H1 (cell line): ENCODE measurements at regions not wholly inside any gene's neighbourhood (a gene's known extent, or its start where the extent isn't known, plus 50 kb on each side); places are given as distances from the start of the nearest gene placed in this dataset.
A peak's percentile ranks its signal among the peaks of the same experiment; 100 is the strongest.

Experiments
- CTCF ChIA-PET: fragments of 300-600 bp; sonication (Branson Sonifier 250); formaldehyde crosslinking; loops from one replicate; lab custom pipeline; 2021; ENCODE audit not compliant: partially characterized antibody; lab: Charles Lee
- POLR2A ChIA-PET: fragments of 300-600 bp; sonication (Branson Sonifier 250); formaldehyde crosslinking; loops from one replicate; lab custom pipeline; 2021; ENCODE audit warnings: inconsistent platforms; ENCODE audit not compliant: partially characterized antibody; lab: Charles Lee
- DNase-seq, 2 experiments: peaks; one replicate each; pipeline versions ENCODE4 v3.0.0 to v3.0.0-alpha.2; 2010 to 2022; ENCODE audit warnings: low spot score in 2 of 2, low read depth in 1 of 2, mixed read lengths in 1 of 2
- FAIRE-seq: peaks from 2 replicates; lab custom pipeline; 2011; peaks lifted over from hg19 to GRCh38; lab: Jason Lieb, UNC
- H2AFZ ChIP-seq: 2 replicates; pipeline ENCODE4 v1.8.1; 2012; ENCODE audit warnings: low read length, inconsistent platforms
- H2AK5ac ChIP-seq: 2 replicates; pipeline ENCODE4 v1.6.1; 2013; ENCODE audit warnings: low read depth, low read length
- H2BK120ac ChIP-seq: replicated peaks from 2 replicates; pipeline ENCODE3; 2013; ENCODE audit warnings: low read depth, low read length, inconsistent platforms
- H2BK12ac ChIP-seq: 2 replicates; pipeline ENCODE4 v1.6.1; 2013; ENCODE audit warnings: low read depth, low read length
- H2BK15ac ChIP-seq: 2 replicates; pipeline ENCODE4 v1.6.1; 2013; ENCODE audit warnings: low read length
- H2BK20ac ChIP-seq: 2 replicates; pipeline ENCODE4 v1.6.1; 2013; ENCODE audit warnings: low read length
- H2BK5ac ChIP-seq: 2 replicates; pipeline ENCODE4 v1.6.1; 2013; ENCODE audit warnings: low read depth, low read length
- H3K14ac ChIP-seq: 2 replicates; pipeline ENCODE4 v1.6.1; 2013; ENCODE audit warnings: inconsistent platforms; ENCODE audit not compliant: insufficient read length
- H3K18ac ChIP-seq: 2 replicates; pipeline ENCODE4 v1.6.1; 2013; ENCODE audit warnings: low read length; ENCODE audit errors: extremely low read depth
- H3K23ac ChIP-seq: 2 replicates; pipeline ENCODE4 v1.6.1; 2013; ENCODE audit warnings: inconsistent platforms; ENCODE audit not compliant: insufficient read length
- H3K23me2 ChIP-seq: 2 replicates; pipeline ENCODE4 v1.6.1; 2013; ENCODE audit warnings: low read depth, low read length
- H3K27ac ChIP-seq: 2 replicates; pipeline ENCODE4 v1.6.1; 2011; ENCODE audit warnings: low read depth, low read length, inconsistent platforms
- H3K27me3 ChIP-seq, 4 experiments: replicated peaks in 1 of 4; 1 replicate in 1 of 4; 2 replicates in 3 of 4; pipeline versions ENCODE4 v1.6.1 to v1.8.1; 2011 to 2013; ENCODE audit warnings: low read length in 3 of 4, mild to moderate bottlenecking in 3 of 4, inconsistent platforms in 2 of 4, mixed read lengths in 2 of 4, moderate library complexity in 1 of 4; ENCODE audit not compliant: control insufficient read depth in 3 of 4, insufficient read depth in 3 of 4; ENCODE audit errors: extremely low read depth in 1 of 4
- H3K36me3 ChIP-seq, 4 experiments: 2 replicates each; pipeline versions ENCODE4 v1.6.1 to v1.8.1; 2011 to 2013; ENCODE audit warnings: mild to moderate bottlenecking in 4 of 4, low read length in 3 of 4, moderate library complexity in 2 of 4, control low read depth in 1 of 4, inconsistent platforms in 1 of 4; ENCODE audit not compliant: insufficient read depth in 4 of 4, control insufficient read depth in 2 of 4
- H3K4ac ChIP-seq: replicated peaks from 2 replicates; pipeline ENCODE3; 2013; ENCODE audit warnings: low read length, low read depth, mixed read lengths, inconsistent platforms; ENCODE audit not compliant: insufficient read length
- H3K4me1 ChIP-seq, 4 experiments: replicated peaks in 1 of 4; 1 replicate in 1 of 4; 2 replicates in 3 of 4; pipeline versions ENCODE4 v1.6.1 to v1.8.1; 2011 to 2013; ENCODE audit warnings: low read length in 3 of 4, inconsistent platforms in 2 of 4, mixed read lengths in 1 of 4; ENCODE audit not compliant: insufficient read depth in 4 of 4, control insufficient read depth in 3 of 4
- H3K4me2 ChIP-seq, 2 experiments: 2 replicates each; pipeline versions ENCODE4 v1.6.1 to v1.8.1; 2011 to 2013; ENCODE audit warnings: low read depth in 2 of 2, low read length in 2 of 2, control low read depth in 1 of 2, inconsistent platforms in 1 of 2, mild to moderate bottlenecking in 1 of 2; ENCODE audit not compliant: insufficient read depth in 1 of 2
- H3K4me3 ChIP-seq, 4 experiments: fragments of 200-600, 300-600 bp in 1 of 4; sonication (generic), shearing (Covaris generic), sonication (Bioruptor Twin) in 1 of 4; 2 replicates each; pipeline versions ENCODE4 v1.5.1 to v1.8.1; 2011 to 2016; ENCODE audit warnings: low read length in 4 of 4, low read depth in 3 of 4, control low read depth in 2 of 4, inconsistent platforms in 2 of 4, mild to moderate bottlenecking in 2 of 4, mixed read lengths in 1 of 4, moderate library complexity in 1 of 4; ENCODE audit not compliant: insufficient read depth in 2 of 4; ENCODE audit errors: extremely low read depth in 1 of 4
- H3K56ac ChIP-seq: replicated peaks from 2 replicates; pipeline ENCODE3; 2013; ENCODE audit warnings: low read depth, mild to moderate bottlenecking, mixed read lengths, low read length, inconsistent platforms; ENCODE audit not compliant: insufficient read length
- H3K79me1 ChIP-seq: 2 replicates; pipeline ENCODE4 v1.6.1; 2013; ENCODE audit warnings: low read depth, low read length, control low read depth
- H3K79me2 ChIP-seq, 2 experiments: 2 replicates each; pipeline versions ENCODE4 v1.6.1 to v1.8.1; 2012 to 2013; ENCODE audit warnings: low read length in 2 of 2, mild to moderate bottlenecking in 2 of 2, inconsistent platforms in 1 of 2; ENCODE audit not compliant: insufficient read depth in 2 of 2, control insufficient read depth in 1 of 2
- H3K9ac ChIP-seq, 4 experiments: replicated peaks in 1 of 4; 1 replicate in 1 of 4; 2 replicates in 3 of 4; pipeline versions ENCODE4 v1.6.1 to v1.8.1; 2011 to 2013; ENCODE audit warnings: low read depth in 3 of 4, low read length in 3 of 4, control low read depth in 2 of 4, mild to moderate bottlenecking in 2 of 4, moderate library complexity in 2 of 4, inconsistent platforms in 1 of 4; ENCODE audit errors: extremely low read depth in 1 of 4
- H3K9me3 ChIP-seq, 2 experiments: 2 replicates each; pipeline versions ENCODE4 v1.6.1 to v1.8.1; 2012 to 2013; ENCODE audit warnings: mild to moderate bottlenecking in 2 of 2, moderate library complexity in 2 of 2, control low read depth in 1 of 2, inconsistent platforms in 1 of 2, low read depth in 1 of 2, low read length in 1 of 2, mixed read lengths in 1 of 2; ENCODE audit not compliant: insufficient read depth in 2 of 2
- H4K20me1 ChIP-seq, 2 experiments: replicated peaks in 1 of 2; 2 replicates each; pipeline versions ENCODE3 to v1.8.1; 2011 to 2013; ENCODE audit warnings: inconsistent platforms in 2 of 2, low read length in 2 of 2, mild to moderate bottlenecking in 1 of 2; ENCODE audit not compliant: insufficient read depth in 2 of 2, control insufficient read depth in 1 of 2
- H4K5ac ChIP-seq: 2 replicates; pipeline ENCODE4 v1.6.1; 2013; ENCODE audit warnings: low read length, low read depth, mixed read lengths, inconsistent platforms; ENCODE audit not compliant: insufficient read length
- H4K8ac ChIP-seq: 2 replicates; pipeline ENCODE4 v1.8.0; 2013; ENCODE audit warnings: mild to moderate bottlenecking, moderate library complexity, low read length, inconsistent platforms; ENCODE audit not compliant: insufficient read depth; ENCODE audit errors: extremely low read depth
- H4K91ac ChIP-seq: replicated peaks from 2 replicates; pipeline ENCODE3; 2013; ENCODE audit warnings: low read length, mixed read lengths, inconsistent platforms; ENCODE audit not compliant: insufficient read length
- ASH2L ChIP-seq: fragments of 200-600, 300-600 bp; sonication (generic); IDR thresholded peaks from one replicate; pipeline ENCODE4 v1.7.1; 2017; ENCODE audit warnings: low read length
- CREB1 ChIP-seq: IDR thresholded peaks from 2 replicates; pipeline ENCODE4 v1.6.1; 2012; ENCODE audit warnings: inconsistent platforms
- FOSL1 ChIP-seq: IDR thresholded peaks from 2 replicates; pipeline ENCODE4 v1.6.1; 2011; ENCODE audit warnings: mild to moderate bottlenecking, low read depth, low read length, moderate library complexity; ENCODE audit not compliant: insufficient read depth
- HDAC2 ChIP-seq, 2 experiments: fragments of 300-600 bp in 1 of 2; sonication (generic) in 1 of 2; IDR thresholded peaks; 2 replicates each; pipeline ENCODE4 v1.6.1; 2011 to 2012; ENCODE audit warnings: low read depth in 2 of 2, low read length in 2 of 2, mild to moderate bottlenecking in 2 of 2, moderate library complexity in 2 of 2, borderline replicate concordance in 1 of 2, inconsistent platforms in 1 of 2
- whole genome bisulfite sequencing, 2 experiments: shearing (Covaris generic) in 1 of 2; methylation state at CpG; one replicate each; pipeline versions ENCODE4 v1.1.6 to v1.1.7; 2013 to 2015; ENCODE audit warnings: low lambda C conversion rate in 2 of 2, mixed read lengths in 2 of 2, inconsistent platforms in 1 of 2, low coverage in 1 of 2, missing lambda C conversion rate in 1 of 2; ENCODE audit not compliant: insufficient replicate concordance in 2 of 2, insufficient coverage in 1 of 2, insufficient read length in 1 of 2; ENCODE audit errors: extremely low coverage in 1 of 2, missing lambda C conversion rate in 1 of 2; 5-methylcytosine and 5-hydroxymethylcytosine counted together

DNA sequence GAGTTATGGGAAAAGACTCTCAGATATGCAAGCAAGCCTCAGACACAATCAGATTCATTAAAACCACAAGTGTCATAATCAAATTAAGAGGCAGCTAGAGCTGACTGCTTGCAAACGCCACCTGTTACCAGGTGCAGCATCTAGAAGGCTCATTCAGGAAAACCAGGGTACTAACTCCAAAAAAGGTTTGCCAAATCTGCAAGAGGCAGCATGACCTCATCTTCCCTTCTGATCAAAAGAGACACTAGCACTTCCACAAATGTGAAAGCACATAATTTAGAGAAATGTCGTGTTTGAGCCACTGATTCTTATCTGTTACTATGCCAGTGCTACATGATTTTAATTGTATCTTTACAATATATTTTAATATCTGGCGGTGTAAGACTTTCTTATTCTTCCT, 123.3 kb upstream of the NANOGP8 start:
- H3K23ac ChIP-seq: no peak overlapping the region
- no peak overlapping the region for H3K27ac ChIP-seq
- no peak for DNase-seq
- H4K5ac ChIP-seq: no peak overlapping the region
- FAIRE-seq: peak; percentile 13
- WGBS, 2 experiments: 65% methylated on average over 3 of the region's 3 CpGs; no CpG with 5 or more reads in 1 of the 2 experiments
- no peak overlapping the region for H3K4me3 ChIP-seq
- no peaks in the 10 kb centered on the region for H3K79me2 ChIP-seq
- H2AK5ac ChIP-seq: no peak overlapping the region
- H3K23me2 ChIP-seq: no peaks in the 10 kb centered on the region
- ChIA-PET POLR2A (no interaction called here), CTCF (interaction anchor here (0.8 to 2.0 kb wide), 2 partner anchors 26 to 115 kb away, joined by 3 to 6 read pairs; no protein-coding TSS in a partner anchor)
- H3K36me3 ChIP-seq: no peaks in the 10 kb centered on the region
- H4K8ac ChIP-seq: no peak overlapping the region
- no peak overlapping the region for H3K14ac ChIP-seq
- H4K91ac ChIP-seq: no peak overlapping the region
- H2AFZ ChIP-seq: no peak overlapping the region
- no peak overlapping the region for H2BK120ac ChIP-seq
- no peak overlapping the region for H2BK20ac ChIP-seq
- H4K20me1 ChIP-seq: no peaks in the 10 kb centered on the region
- TF ChIP-seq HDAC2 (IDR thresholded peaks at IDR 0.05; ENCODE audit: borderline replicate concordance in 1 of 2, low read depth in 2 of 2, low read length in 2 of 2) (no peak), FOSL1 (no peak), ASH2L (no peak), CREB1 (no peak)
- H3K56ac ChIP-seq: no peak overlapping the region
- H2BK12ac ChIP-seq: no peak overlapping the region
- no peak overlapping the region for H2BK5ac ChIP-seq
- H3K18ac ChIP-seq: no peak overlapping the region
- H3K4me2 ChIP-seq: no peak overlapping the region
- H3K9ac ChIP-seq: no peak overlapping the region
- H2BK15ac ChIP-seq: no peak overlapping the region
- no peaks in the 10 kb centered on the region for H3K9me3 ChIP-seq
- no peaks in the 10 kb centered on the region for H3K27me3 ChIP-seq
- H3K79me1 ChIP-seq: no peaks in the 10 kb centered on the region
- no peaks in the 10 kb centered on the region for H3K4me1 ChIP-seq
- H3K4ac ChIP-seq: no peak overlapping the region
